ENCODE measurements at regions not wholly inside any gene's neighbourhood (a gene's known extent, or its start where the extent isn't known, plus 50 kb on each side); places are given as distances from the start of the nearest gene placed in this dataset.
"Not testable (repeated sequence)": the region's sequence is repeated elsewhere in the genome, so short reads cannot be mapped to it uniquely, and the experiment has no call there.

GRCh38 chr6:155939253-155939652, 483.6 kb upstream of the NOX3 start:
- no peak for DNase-seq (ENCODE audit: low read depth in 2 of 2)

DNA sequence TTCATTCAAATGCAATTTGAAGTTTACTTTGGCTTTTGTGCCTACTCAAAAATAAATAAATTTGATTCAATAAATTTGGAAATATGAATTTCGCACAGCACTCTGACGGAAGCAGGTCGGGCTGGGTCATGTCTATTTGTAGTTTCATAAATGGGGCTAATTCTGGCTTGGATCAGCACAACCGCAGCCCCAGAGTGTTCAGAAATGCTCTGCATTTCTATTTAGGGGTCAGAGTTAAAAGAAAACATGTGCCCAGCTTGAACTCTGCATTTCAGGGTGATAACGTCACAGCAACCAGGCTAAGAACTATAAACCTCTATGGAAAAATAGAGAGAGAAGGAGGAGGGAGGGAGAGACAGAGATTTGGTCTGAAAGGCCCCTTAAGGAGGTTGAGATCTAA, 480.9 kb upstream of the NOX3 start:
- no peak for DNase-seq (ENCODE audit: low read depth in 2 of 2)

DNA sequence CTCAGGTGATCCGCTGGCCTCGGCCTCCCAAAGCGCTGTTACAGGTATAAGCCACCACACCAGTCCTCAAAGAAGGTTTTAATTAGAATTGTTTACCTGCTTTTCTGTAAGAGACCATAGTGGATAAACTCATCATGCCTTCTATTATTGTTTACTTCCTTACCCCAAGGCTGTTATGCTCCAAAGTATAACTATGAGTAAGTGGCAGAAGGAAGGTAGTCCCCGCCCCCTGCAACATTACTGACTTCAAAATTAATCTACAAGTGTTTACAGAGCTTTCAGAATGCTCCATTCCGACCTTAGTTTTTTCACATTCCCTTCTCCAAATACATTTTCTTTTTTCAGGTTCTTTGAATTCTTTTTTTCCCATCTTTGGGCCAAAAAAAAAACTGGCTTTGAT, 480.5 kb upstream of the NOX3 start:
- DNase-seq (ENCODE audit: low read depth in 2 of 2) = no peak

DNA sequence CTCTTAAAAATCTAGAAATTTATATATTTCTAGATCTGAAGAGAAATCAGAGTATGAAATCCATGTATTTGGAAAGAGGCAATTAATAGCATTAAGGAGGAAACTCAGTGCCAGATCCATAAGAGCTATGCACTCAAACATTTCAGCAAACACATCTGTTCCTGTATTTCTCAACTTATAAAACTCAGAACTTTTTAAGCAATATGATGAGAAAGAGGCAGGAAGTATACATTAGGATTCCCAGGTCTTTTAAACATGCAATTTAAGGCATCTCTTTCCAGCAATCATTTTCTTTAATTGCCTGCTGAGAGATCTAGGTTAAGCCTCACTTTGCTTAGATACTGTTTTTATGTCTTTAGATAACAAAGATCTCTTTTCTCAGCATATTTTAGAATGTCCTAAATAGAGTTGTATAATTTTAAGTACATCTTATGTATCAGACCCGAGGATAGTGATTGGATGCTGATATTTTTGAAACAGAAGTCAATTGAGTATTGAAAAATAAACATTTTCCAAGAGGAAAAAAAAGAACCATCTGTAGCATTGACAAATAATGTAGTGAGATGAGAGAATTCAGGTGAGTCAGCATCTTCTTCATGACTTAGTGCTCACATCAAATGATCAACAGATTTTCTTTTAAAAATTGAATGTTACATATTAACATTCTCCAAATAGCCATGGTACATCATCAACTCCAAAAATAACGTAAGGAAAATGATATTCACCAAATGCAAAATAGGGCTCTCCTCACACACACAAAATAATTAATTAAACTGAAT, 461.4 kb upstream of the NOX3 start:
- DNase-seq (ENCODE audit: low read depth in 2 of 2) = no peak

- DNase-seq (ENCODE audit: low read depth in 2 of 2) = no peak
Observed at GRCh38 chr6:155915651-155916050, 460.0 kb upstream of the NOX3 start.

DNA sequence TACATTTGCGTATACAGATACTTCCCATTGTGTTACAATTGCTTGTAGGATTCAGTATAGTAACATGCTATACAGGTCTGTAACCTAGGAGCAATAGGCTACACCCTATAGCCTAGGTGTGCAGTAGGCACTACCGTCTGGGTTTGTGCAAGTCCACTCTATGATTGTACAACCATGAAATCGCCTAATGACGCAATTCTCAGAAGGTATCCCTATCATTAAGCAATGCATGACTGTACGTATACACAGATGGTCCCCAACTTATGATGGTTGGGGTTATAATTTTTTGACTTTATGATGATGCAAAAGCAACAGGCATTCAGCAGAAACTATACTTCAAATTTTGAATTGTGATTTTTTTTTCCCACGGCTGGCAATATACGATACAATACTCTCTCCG, 458.2 kb upstream of the NOX3 start:
- DNase-seq (ENCODE audit: low read depth in 2 of 2) = no peak

GRCh38 chr6:155909710-155910109, 454.1 kb upstream of the NOX3 start:
- no peak for DNase-seq (ENCODE audit: low read depth in 2 of 2)

DNA sequence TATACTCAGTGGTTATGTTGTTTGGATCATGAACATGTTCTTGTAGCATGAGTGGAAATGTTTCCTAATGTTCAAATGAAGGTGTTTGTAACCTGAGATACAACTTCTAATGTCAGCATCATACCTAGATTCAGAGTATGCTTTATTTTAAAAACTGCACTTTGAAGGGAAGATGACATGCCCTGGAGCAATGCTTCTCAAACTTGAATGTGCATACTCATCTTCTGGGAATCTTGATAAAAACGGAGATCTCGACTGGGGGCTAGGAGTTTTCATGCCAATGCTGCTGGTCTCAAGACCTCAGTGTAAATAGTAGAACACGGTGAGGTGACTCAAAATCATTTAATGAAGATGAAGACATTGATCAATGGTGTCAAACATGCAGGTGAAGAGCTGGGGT, 440.0 kb upstream of the NOX3 start:
- DNase-seq (ENCODE audit: low read depth in 2 of 2) = no peak

- DNase-seq (ENCODE audit: low read depth in 2 of 2) = no peak
Observed at GRCh38 chr6:155894758-155895157, 439.1 kb upstream of the NOX3 start.

DNA sequence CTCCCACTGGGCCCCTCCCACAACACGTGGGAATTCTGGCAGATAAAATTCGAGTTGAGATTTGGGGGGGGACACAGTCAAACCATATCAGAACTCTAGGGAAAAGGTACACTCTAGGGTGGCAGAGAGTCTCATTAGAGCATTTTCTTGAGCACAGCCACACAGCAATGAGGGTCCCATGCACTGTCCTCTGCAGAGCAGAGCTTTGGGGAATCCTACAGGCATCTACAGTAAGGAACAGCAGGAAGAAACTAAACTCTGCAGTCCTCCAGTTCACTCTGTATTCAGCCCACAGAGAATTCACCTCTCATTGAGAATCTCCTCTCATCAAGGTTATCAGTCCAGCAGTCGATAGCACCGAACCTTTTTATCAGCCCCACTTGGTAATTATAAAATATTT, 438.6 kb upstream of the NOX3 start:
- no peak for DNase-seq (ENCODE audit: low read depth in 2 of 2)

DNA sequence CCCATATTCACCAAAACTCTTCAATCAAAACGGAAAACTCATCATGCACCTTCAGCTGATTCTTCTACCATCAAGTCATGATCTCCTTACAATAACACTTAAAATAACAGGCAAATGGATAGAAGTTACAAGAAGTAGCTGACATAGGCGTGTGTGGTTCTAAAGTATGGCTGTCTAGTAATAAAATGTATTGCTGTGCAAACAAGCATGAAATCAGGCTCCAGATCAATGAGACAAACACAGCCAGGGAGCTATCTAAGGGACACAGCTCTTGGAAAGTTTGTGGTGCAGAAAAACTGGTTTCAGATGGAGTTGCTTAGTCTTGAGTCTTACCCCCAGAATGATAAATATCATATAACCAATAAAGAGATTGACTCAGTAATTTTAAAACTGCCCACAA, 434.8 kb upstream of the NOX3 start:
- no peak for DNase-seq (ENCODE audit: low read depth in 2 of 2)

GRCh38 chr6:155889410-155889809, 433.8 kb upstream of the NOX3 start:
- no peak for DNase-seq (ENCODE audit: low read depth in 2 of 2)

DNA sequence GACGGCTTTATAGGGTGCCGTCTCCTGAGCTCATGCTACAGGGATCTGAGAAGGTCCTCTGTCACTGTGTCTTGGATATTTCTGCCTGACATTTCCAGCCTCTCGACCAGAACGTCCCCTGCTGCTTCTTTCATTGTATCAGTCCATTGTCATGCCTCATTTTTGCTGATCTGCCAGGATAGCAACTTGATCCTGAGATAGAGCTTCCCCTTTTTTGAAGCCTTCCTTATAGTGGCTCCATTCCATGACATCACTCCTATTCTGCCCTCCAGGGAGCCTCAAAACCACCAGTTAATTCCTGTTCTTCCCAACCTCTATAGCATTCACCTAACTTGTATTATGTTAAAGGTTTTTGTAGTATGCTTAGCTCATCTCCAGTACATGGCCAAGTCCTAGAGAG, 431.8 kb upstream of the NOX3 start:
- no peak for DNase-seq (ENCODE audit: low read depth in 2 of 2)

- no peak for DNase-seq (ENCODE audit: low read depth in 2 of 2)
Observed at GRCh38 chr6:155883741-155884140, 428.1 kb upstream of the NOX3 start.

DNA sequence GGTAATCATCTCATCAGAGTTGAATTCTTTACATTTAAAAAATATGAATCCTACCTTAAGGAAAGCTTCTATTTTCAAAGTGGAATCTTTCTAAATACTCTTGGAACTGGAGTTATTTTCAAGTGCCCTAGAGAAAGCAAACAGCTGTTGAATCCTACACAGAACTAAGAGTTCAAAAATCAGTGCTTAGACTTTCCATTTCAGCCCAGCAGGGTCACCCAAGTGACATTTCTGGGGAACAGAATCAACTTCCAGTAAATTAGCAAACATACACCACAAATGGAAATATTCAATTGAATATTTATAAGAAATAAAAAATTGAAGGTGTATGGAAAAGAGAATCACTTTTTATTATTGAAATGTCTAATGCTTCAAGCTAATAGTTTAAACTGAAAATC, 427.7 kb upstream of the NOX3 start:
- no peak for DNase-seq (ENCODE audit: low read depth in 2 of 2)

GRCh38 chr6:155882527-155883333, 427.1 kb upstream of the NOX3 start:
- no peak for DNase-seq (ENCODE audit: low read depth in 2 of 2)

GRCh38 chr6:155881826-155882526, 426.3 kb upstream of the NOX3 start:
- DNase-seq (ENCODE audit: low read depth in 2 of 2) = no peak

- DNase-seq (ENCODE audit: low read depth in 2 of 2) = no peak
Observed at GRCh38 chr6:155880900-155881299, 425.3 kb upstream of the NOX3 start.

DNA sequence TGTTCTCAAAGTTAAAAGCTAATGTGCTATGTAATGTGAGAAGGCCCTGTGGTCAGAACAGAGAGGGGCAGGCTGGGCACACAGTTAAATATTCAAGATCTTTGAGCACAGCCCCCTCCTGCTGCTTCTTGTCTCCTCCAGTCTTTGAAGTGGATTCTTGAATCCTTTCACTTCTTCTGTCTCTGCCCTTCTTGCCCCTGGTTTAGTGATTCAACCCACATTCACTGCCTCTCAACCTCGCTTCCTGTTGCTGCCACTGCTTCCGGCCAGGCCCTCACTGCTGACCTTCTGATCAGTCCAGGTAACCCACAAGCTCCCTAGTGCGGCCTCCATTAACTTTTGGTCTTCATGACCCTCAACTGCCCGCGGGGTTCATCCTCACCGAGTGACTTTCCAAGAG, 417.3 kb upstream of the NOX3 start:
- DNase-seq (ENCODE audit: low read depth in 2 of 2) = no peak

DNA sequence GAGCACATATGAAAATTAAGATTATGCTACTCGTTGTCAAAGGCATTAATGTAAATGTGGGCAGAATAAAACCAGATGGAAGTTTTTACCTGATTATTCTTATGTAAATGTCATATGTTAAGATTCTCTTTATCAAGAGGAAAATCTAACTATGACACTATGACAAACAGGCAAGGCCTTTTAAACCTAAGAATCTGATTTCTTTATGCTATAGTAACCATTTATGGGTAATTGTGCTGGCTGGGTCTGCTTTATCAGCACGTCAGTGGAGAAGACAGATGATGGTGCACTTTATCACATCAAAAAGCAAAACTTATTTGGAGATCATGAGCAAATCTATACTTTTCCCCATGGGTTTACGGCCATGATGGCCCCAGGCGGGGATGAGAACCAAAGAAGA, 412.0 kb upstream of the NOX3 start:
- DNase-seq (ENCODE audit: low read depth in 2 of 2) = no peak

- DNase-seq (ENCODE audit: low read depth in 2 of 2) = not testable (repeated sequence)
Observed at GRCh38 chr6:155866676-155867390, 411.2 kb upstream of the NOX3 start.

GRCh38 chr6:155861821-155862220, 406.2 kb upstream of the NOX3 start:
- no peak for DNase-seq (ENCODE audit: low read depth in 2 of 2)

Measured in fibroblast of skin of left biceps (primary cell).